CD4-positive, alpha-beta memory T cell (primary cell): ENCODE measurements at regions not wholly inside any gene's neighbourhood (a gene's known extent, or its start where the extent isn't known, plus 50 kb on each side); places are given as distances from the start of the nearest gene placed in this dataset.

Experiments
- CTCF ChIA-PET: fragments of 350-600 bp; sonication (Branson Sonifier 250); formaldehyde crosslinking; loops from one replicate; lab custom pipeline; 2021; ENCODE audit warnings: inconsistent platforms; ENCODE audit not compliant: partially characterized antibody; lab: Charles Lee
- POLR2A ChIA-PET: fragments of 350-600 bp; sonication (Branson Sonifier 250); formaldehyde crosslinking; loops from one replicate; lab custom pipeline; 2021; ENCODE audit not compliant: partially characterized antibody; lab: Charles Lee
- DNase-seq, 5 donors: peaks; one replicate each; pipeline versions ENCODE4 v3.0.0 to v3.0.0-alpha.2; 2020 to 2022; ENCODE audit warnings: mixed read lengths in 1 of 5
- H3K27ac ChIP-seq: one replicate; pipeline ENCODE4 v1.7.0; 2013; ENCODE audit warnings: low read depth, low read length
- H3K27me3 ChIP-seq: 2 replicates; pipeline ENCODE4 v1.7.0; 2013; ENCODE audit warnings: mild to moderate bottlenecking, low read length, moderate library complexity; ENCODE audit not compliant: insufficient read depth
- H3K36me3 ChIP-seq: 2 replicates; pipeline ENCODE4 v1.7.0; 2013; ENCODE audit warnings: mild to moderate bottlenecking, low read length, moderate library complexity; ENCODE audit not compliant: insufficient read depth
- H3K4me1 ChIP-seq: 2 replicates; pipeline ENCODE4 v1.7.0; 2013; ENCODE audit warnings: mild to moderate bottlenecking, low read length, moderate library complexity; ENCODE audit not compliant: insufficient read depth
- H3K4me3 ChIP-seq, 2 donors: one replicate each; pipeline ENCODE4 v1.7.0; 2013; ENCODE audit warnings: low read length in 2 of 2, mild to moderate bottlenecking in 1 of 2
- H3K9me3 ChIP-seq, 2 donors: one replicate each; pipeline ENCODE4 v1.7.0; 2013; ENCODE audit warnings: low read length in 2 of 2, control low read depth in 1 of 2; ENCODE audit not compliant: control insufficient read depth in 1 of 2
- H3K27ac Mint-ChIP-seq, 7 donors: one replicate each; pipeline ENCODE4 v1.8.0; 2020 to 2021; ENCODE audit warnings: mixed read lengths in 7 of 7, mild to moderate bottlenecking in 6 of 7, inconsistent platforms in 3 of 7, moderate library complexity in 3 of 7
- H3K27me3 Mint-ChIP-seq, 2 donors: one replicate each; pipeline ENCODE4 v1.8.0; 2020 to 2021; ENCODE audit warnings: mixed read lengths in 2 of 2
- H3K36me3 Mint-ChIP-seq, 2 donors: one replicate each; pipeline ENCODE4 v1.8.0; 2020 to 2021; ENCODE audit warnings: mixed read lengths in 2 of 2, inconsistent platforms in 1 of 2, mild to moderate bottlenecking in 1 of 2
- H3K4me1 Mint-ChIP-seq, 4 donors: one replicate each; pipeline ENCODE4 v1.8.0; 2020 to 2021; ENCODE audit warnings: mixed read lengths in 4 of 4, mild to moderate bottlenecking in 1 of 4
- H3K4me3 Mint-ChIP-seq, 8 donors: one replicate each; pipeline ENCODE4 v1.8.0; 2020 to 2021; ENCODE audit warnings: mixed read lengths in 8 of 8, mild to moderate bottlenecking in 7 of 8, moderate library complexity in 6 of 8, inconsistent platforms in 3 of 8
- H3K9me3 Mint-ChIP-seq, 8 donors: one replicate each; pipeline ENCODE4 v1.8.0; 2020 to 2021; ENCODE audit warnings: mixed read lengths in 8 of 8, mild to moderate bottlenecking in 5 of 8, inconsistent platforms in 3 of 8, moderate library complexity in 1 of 8
- intact Hi-C: fragments of 100-400 bp; cut with micrococcal nuclease; formaldehyde crosslinking; loops from one replicate; pipeline ENCODE4 v1.15.1; 2023

DNA sequence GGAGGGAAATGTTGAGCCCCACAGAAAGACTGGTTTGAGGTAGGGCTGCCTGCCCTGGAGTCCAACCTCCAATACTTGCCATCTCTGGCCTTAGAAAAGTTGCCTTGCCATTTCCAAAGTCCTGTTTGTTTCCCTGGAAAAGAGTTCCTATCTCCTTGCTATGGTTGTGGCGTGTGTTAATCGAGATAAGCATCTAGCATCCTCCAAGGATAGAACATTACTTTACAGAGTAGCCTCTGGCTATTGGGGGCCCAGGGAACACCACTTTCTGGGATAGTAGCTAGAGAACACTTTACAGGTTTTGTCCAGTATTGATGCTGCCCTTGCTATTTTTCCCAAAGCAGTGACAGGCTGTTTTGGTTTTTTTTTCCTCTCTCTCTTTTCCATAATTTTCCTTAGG lies 57.4 kb upstream of the SASH1 start:
- no peaks in the 10 kb centered on the region for H3K36me3 ChIP-seq
- H3K9me3 Mint-ChIP-seq = peaks cover 0 to 2% (median 0%) of the 10 kb centered on the region in 8 donors
- ChIA-PET POLR2A (no interaction called here), CTCF (no interaction called here)
- no peak overlapping the region for H3K27ac Mint-ChIP-seq
- H3K4me3 Mint-ChIP-seq = no peak overlapping the region
- peaks cover 8 to 11% of the 10 kb centered on the region in 2 donors for H3K27me3 Mint-ChIP-seq
- no peak overlapping the region for H3K4me3 ChIP-seq
- H3K36me3 Mint-ChIP-seq = no peaks in the 10 kb centered on the region
- H3K27me3 ChIP-seq = no peaks in the 10 kb centered on the region
- H3K4me1 ChIP-seq = no peaks in the 10 kb centered on the region
- intact Hi-C loops = no loop called here
- no peaks in the 10 kb centered on the region for H3K9me3 ChIP-seq
- H3K27ac ChIP-seq = no peak overlapping the region
- no peak for DNase-seq
- no peaks in the 10 kb centered on the region for H3K4me1 Mint-ChIP-seq

DNA sequence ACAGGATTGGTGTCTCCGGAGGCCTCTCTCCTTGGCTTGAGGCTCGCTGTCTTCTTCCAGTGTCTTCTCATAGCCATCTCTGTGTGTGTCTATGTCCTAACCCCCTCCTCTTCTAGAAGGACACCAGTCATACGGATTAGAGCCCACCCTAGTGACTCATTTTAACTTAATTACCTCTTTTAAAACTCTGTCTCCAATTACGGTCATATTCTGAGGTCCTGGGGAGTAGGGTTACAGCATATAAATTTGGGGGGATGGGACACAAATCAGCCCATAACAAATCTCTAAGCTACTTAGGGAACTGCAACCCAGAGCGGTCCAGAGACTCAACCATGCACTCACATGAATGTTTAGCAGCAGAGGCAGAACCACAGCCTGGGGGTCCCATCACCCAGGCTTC lies 56.1 kb upstream of the SASH1 start:
- Histone ChIP-seq H3K27ac (no peak overlapping the region), H3K4me1 (no peaks in the 10 kb centered on the region), H3K36me3 (no peaks in the 10 kb centered on the region), H3K27me3 (no peaks in the 10 kb centered on the region), H3K9me3 (no peaks in the 10 kb centered on the region), H3K4me3 (no peak overlapping the region)
- Mint-ChIP-seq H3K36me3 (no peaks in the 10 kb centered on the region), H3K9me3 (no peaks in the 10 kb centered on the region), H3K27ac (no peak overlapping the region), H3K4me3 (no peak overlapping the region), H3K27me3 (peaks cover 6% of the 10 kb centered on the region in 2 donors), H3K4me1 (no peaks in the 10 kb centered on the region)
- POLR2A ChIA-PET = no interaction called here
- CTCF ChIA-PET = no interaction called here
- intact Hi-C loops = no loop called here
- DNase-seq = no peak

DNA sequence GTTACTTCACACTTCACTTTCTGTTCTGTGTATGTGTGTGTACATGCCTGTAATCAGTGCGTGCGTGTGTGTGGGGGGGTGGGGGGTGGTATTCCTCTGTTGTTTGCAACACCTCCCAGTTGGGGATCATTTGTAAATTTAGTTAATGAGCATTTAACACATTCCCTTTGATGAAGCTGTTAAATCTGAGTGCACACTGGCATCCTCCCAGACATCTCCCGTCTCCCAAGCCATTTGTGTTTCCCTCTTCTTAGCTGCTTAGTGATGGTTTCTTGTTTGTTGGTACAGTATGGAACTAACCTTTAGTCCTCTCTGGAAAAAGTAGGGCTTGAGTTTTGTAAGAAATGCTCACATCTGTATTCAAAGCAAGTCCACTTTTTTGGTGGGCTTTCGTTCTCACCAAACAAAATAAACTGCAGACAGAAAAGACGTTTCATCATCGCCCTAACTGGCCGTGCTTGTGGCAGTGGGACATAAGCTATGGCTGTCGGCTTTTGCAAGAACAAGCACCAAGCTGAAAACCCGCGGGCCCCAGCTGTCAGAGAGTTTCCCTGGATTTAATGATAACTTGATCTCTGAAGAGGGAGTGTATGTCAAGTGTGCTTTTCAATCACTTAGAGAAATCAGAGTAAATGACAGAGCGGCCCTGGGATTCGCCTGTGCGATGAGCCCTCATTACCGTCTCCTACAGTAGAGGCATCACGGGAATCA lies 54.9 kb upstream of the SASH1 start:
- Histone ChIP-seq H3K4me3 (no peak overlapping the region), H3K27me3 (no peaks in the 10 kb centered on the region), H3K4me1 (no peaks in the 10 kb centered on the region), H3K36me3 (no peaks in the 10 kb centered on the region), H3K9me3 (no peaks in the 10 kb centered on the region), H3K27ac (no peak overlapping the region)
- Mint-ChIP-seq H3K9me3 (no peaks in the 10 kb centered on the region), H3K4me1 (no peaks in the 10 kb centered on the region), H3K4me3 (no peak overlapping the region), H3K36me3 (no peaks in the 10 kb centered on the region), H3K27me3 (peaks cover 6 to 8% of the 10 kb centered on the region in 2 donors), H3K27ac (no peak overlapping the region)
- ChIA-PET CTCF (no interaction called here), POLR2A (no interaction called here)
- intact Hi-C loops = no loop called here
- no peak for DNase-seq

DNA sequence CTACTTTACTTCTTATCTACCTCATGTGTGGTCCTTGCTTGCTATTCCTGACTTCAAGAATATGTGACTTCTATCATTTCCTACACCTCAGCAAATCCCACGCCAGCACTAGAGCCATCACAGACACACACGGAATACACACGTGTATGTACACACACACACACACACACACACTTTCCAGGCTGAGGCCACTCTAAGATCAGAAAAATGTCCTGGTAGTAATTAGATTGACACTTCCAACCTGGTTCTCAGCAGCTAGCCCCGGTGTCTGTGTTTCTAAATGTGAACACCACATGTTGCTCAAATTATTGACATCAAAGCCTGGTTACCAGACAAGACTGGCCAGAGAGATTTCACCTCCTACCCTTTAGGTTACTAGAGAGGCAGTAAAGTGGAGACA lies 54.1 kb upstream of the SASH1 start:
- no peaks in the 10 kb centered on the region for H3K9me3 ChIP-seq
- no peaks in the 10 kb centered on the region for H3K27me3 ChIP-seq
- no peak overlapping the region for H3K4me3 Mint-ChIP-seq
- no peaks in the 10 kb centered on the region for H3K36me3 ChIP-seq
- intact Hi-C loops = no loop called here
- H3K9me3 Mint-ChIP-seq = no peaks in the 10 kb centered on the region
- H3K27ac Mint-ChIP-seq = no peak overlapping the region
- no peak overlapping the region for H3K4me3 ChIP-seq
- no peak overlapping the region for H3K27ac ChIP-seq
- peaks cover 6 to 8% of the 10 kb centered on the region in 2 donors for H3K27me3 Mint-ChIP-seq
- no peaks in the 10 kb centered on the region for H3K4me1 ChIP-seq
- ChIA-PET CTCF (no interaction called here), POLR2A (no interaction called here)
- DNase-seq = no peak
- no peaks in the 10 kb centered on the region for H3K4me1 Mint-ChIP-seq
- no peaks in the 10 kb centered on the region for H3K36me3 Mint-ChIP-seq

DNA sequence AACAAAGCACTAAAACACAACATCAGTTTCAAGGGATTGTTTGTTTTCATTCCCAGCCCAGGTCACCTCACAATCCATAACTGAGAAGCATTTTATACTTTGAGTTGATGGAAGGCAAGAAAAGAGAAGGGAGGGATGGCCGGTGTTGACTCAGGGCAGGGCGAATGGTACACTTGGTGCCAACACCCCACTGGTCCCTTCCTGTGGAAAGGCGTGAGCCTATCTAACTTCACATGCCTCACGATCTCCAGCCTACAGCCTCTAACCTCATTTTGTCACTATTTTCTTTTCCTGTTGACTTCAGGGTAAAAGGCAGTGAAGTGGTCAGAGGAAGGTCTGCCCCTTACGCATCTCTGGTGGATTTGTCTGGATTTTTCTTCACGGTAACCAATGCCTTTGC lies 53.5 kb upstream of the SASH1 start:
- Histone ChIP-seq H3K9me3 (no peaks in the 10 kb centered on the region), H3K27me3 (no peaks in the 10 kb centered on the region), H3K4me3 (no peak overlapping the region), H3K4me1 (no peaks in the 10 kb centered on the region), H3K36me3 (no peaks in the 10 kb centered on the region), H3K27ac (no peak overlapping the region)
- intact Hi-C loops = no loop called here
- ChIA-PET POLR2A (no interaction called here), CTCF (no interaction called here)
- Mint-ChIP-seq H3K4me1 (no peaks in the 10 kb centered on the region), H3K36me3 (no peaks in the 10 kb centered on the region), H3K27me3 (peaks cover 8% of the 10 kb centered on the region in 2 donors), H3K27ac (no peak overlapping the region), H3K4me3 (no peak overlapping the region), H3K9me3 (no peaks in the 10 kb centered on the region)
- DNase-seq = no peak

DNA sequence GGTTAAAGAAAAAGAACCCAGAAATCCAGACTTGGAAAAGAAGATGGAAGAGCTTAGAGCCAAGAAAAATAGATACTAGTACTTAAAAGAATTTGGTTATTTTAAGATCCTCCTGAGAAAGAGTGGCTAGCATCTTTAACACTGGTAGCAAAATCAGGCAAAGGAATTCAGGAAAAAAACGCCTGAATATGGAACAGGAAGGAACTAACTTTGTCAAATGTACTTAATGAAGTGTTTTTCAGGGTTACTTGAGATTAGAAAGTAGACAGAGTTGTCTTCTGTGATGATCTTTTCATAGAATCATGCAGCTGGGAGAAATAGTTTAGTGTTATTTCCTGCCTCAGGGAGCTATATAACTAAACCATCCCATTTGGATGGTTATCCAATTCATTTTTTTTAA lies 50.8 kb upstream of the SASH1 start:
- ChIA-PET CTCF (no interaction called here), POLR2A (no interaction called here)
- no peak overlapping the region for H3K27ac Mint-ChIP-seq
- H3K9me3 ChIP-seq = no peaks in the 10 kb centered on the region
- no peak overlapping the region for H3K27ac ChIP-seq
- no peak overlapping the region for H3K4me3 ChIP-seq
- no peaks in the 10 kb centered on the region for H3K9me3 Mint-ChIP-seq
- no peaks in the 10 kb centered on the region for H3K36me3 ChIP-seq
- no peaks in the 10 kb centered on the region for H3K4me1 Mint-ChIP-seq
- no peak for DNase-seq
- no peaks in the 10 kb centered on the region for H3K4me1 ChIP-seq
- no peaks in the 10 kb centered on the region for H3K27me3 ChIP-seq
- no peaks in the 10 kb centered on the region for H3K36me3 Mint-ChIP-seq
- H3K4me3 Mint-ChIP-seq = no peak overlapping the region
- intact Hi-C loops = no loop called here
- peaks cover 8 to 13% of the 10 kb centered on the region in 2 donors for H3K27me3 Mint-ChIP-seq
